HFF-Myc (cell line): ENCODE measurements at regions not wholly inside any gene's neighbourhood (a gene's known extent, or its start where the extent isn't known, plus 50 kb on each side); places are given as distances from the start of the nearest gene placed in this dataset.
"Not testable (repeated sequence)": the region's sequence is repeated elsewhere in the genome, so short reads cannot be mapped to it uniquely, and the experiment has no call there.

ENCODE experiments used
- DNase-seq: peaks from one replicate; pipeline ENCODE4 v3.0.0-alpha.2; 2011; ENCODE audit warnings: low read depth; ENCODE audit errors: extremely low read depth
- H3K4me3 ChIP-seq: replicated peaks from 2 replicates; pipeline ENCODE4 v1.5.1; 2011; ENCODE audit warnings: low read depth, mild to moderate bottlenecking, control low read depth, low read length
- TF ChIP-seq, protein P1 (sequence below): IDR thresholded peaks from 2 replicates; pipeline ENCODE4 v1.5.1; 2012; ENCODE audit warnings: mild to moderate bottlenecking, low read depth, low read length, control low read depth; ENCODE audit errors: missing control alignments

DNA sequence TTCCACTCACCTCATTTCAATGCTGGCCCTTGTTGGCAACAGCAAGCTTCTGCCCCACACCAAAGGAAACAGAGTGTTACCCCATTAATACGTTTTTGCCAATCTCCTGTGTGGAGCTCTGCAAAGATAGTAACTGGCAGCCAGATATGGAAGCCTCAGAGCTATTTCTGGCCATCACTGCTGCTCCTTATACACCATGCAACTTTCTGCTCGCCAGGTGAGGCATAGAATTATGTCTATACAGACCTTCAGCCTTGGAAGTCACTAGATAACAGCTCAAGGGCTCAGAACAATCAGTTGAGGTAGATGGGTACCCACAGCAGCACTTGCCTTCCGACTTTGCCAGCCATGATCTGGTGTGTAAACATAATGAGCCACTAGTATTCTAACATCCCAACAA is 214.8 kb upstream of the ALG10B start:
- TF ChIP-seq, protein P1, sequence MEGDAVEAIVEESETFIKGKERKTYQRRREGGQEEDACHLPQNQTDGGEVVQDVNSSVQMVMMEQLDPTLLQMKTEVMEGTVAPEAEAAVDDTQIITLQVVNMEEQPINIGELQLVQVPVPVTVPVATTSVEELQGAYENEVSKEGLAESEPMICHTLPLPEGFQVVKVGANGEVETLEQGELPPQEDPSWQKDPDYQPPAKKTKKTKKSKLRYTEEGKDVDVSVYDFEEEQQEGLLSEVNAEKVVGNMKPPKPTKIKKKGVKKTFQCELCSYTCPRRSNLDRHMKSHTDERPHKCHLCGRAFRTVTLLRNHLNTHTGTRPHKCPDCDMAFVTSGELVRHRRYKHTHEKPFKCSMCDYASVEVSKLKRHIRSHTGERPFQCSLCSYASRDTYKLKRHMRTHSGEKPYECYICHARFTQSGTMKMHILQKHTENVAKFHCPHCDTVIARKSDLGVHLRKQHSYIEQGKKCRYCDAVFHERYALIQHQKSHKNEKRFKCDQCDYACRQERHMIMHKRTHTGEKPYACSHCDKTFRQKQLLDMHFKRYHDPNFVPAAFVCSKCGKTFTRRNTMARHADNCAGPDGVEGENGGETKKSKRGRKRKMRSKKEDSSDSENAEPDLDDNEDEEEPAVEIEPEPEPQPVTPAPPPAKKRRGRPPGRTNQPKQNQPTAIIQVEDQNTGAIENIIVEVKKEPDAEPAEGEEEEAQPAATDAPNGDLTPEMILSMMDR, result no peak
- H3K4me3 ChIP-seq, result no peak overlapping the region
- DNase-seq, result no peak

DNA sequence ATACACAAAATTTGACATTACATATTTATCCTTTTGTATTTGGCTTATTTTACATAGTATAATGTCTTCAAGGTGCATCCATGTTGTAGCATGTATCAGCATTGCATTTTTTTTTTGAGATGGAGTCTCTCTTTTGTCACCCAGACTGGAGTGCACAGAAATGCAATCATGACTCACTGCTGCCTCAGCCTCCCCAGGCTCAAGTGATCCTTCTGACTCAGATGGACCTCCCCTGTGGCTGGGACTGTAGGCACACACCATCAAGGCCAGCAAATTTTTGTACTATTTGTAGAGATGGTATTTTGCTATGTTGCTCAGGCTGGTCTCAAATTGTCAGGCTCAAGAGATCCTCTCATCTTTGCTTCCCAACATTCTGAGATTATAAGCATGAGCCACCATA is 214.4 kb upstream of the ALG10B start:
- TF ChIP-seq, protein P1, result no peak
- H3K4me3 ChIP-seq, result no peak overlapping the region
- DNase-seq, result no peak

DNA sequence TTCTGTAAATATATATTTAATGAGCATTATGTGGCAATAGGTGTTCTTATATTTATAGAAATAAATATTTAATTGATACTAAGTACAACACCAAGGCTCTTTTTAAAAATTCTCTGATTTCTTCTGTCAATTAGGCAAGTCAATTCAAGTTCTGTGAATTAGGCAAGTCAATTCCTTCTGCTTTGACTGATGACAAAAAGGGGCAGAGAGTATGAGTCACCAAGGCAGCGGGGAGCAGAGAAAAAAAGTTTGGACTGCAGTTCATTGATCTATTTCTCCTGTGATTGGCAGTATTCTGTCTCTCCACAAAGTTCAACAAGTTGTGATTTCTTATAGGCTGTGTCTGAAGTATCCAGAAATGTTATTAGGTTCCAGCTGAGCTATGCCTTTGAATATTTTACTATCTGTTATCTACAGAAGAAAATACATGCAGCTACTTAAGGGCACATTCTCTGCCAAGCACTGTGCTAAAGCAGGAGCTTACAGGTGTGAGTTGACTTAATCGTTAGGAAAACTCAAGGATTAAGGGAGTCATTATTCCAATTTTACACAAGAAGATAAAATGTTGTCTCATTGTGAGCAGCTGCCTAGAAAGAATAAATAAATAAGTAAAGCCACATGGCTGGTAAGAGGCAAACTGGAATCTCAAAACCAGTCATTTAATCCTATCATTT is 206.4 kb upstream of the ALG10B start:
- no peak for DNase-seq
- TF ChIP-seq, protein P1, result no peak
- no peak overlapping the region for H3K4me3 ChIP-seq

DNA sequence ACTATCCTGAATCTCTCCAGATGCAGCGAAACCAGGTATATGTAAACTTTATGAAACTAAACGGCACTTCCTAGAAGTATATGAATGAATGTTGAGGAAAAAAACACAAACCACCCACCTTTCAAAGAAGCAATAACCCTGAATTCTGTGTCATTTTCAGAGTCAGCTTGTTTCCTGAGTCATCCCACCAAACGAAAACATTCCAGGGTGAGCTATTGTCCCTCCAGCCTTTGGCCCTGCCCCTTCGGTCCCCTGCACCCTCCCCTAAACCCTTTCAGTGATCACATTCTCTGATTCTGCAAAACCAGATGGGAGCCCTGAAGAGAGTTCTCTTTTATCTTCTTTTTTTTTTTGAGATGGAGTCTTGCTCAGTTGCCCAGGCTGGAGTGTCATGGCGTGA is 202.6 kb upstream of the ALG10B start:
- H3K4me3 ChIP-seq, result no peak overlapping the region
- TF ChIP-seq, protein P1, result no peak
- DNase-seq, result no peak

DNA sequence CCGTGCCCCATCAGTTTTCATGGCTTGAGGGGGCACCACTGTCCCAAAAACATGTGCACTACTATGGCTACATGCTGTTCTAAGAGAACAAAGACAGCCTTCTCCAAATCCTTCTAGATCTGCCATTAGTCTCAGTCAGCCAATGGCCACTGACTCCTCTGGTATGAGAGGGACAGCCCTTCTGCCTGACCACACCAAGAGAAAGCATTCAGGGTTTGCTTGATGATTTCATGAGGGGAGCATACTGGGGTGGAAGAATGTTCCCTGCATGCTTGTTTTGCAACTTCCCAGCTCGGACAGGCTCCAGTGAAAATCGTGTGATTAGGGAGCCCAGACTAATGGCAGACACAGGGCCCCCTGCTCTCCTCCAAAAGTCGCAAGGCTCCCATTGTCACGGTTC is 199.6 kb upstream of the ALG10B start:
- DNase-seq, result no peak
- TF ChIP-seq, protein P1, result no peak
- no peak overlapping the region for H3K4me3 ChIP-seq

DNA sequence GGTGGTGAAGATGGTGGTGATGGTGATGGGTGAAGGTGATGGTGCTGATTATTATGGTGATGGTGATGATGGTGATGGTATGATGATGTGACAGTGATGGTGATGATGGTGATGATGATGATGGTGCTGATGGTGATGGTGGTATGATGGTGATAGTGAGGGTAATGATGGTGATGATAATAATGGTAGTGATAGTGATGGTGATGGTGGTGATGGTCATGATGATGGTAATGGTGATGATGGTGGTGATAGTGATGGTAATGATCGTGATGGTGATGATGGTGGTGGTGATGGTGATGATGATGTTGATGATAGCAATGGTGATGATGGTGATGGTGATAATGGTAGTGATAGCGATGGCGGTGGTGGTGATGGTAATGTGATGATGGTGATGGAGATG is 197.9 kb upstream of the ALG10B start:
- TF ChIP-seq, protein P1, result no peak
- DNase-seq, result no peak
- H3K4me3 ChIP-seq, result no peak overlapping the region

DNA sequence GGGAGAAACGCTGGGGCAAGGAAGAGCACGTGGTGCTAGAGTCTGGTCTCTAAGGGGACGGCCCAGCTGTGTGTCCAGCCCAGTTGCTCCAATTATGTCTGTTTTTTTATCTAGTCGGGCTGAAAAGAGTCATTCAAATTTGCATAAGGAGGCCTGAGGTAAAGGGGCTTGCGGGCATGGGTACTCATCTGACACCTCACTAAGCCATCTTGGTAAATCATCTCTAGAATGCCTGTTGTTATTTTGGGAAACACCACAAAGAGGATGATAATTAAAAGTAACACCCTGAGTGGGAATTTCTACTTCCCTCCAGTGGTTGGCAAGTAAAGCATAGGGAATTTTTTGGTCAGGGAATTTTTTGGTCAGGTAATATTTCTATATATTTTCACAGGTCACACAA is 196.1 kb upstream of the ALG10B start:
- TF ChIP-seq, protein P1, result no peak
- DNase-seq, result no peak
- H3K4me3 ChIP-seq, result no peak overlapping the region

DNA sequence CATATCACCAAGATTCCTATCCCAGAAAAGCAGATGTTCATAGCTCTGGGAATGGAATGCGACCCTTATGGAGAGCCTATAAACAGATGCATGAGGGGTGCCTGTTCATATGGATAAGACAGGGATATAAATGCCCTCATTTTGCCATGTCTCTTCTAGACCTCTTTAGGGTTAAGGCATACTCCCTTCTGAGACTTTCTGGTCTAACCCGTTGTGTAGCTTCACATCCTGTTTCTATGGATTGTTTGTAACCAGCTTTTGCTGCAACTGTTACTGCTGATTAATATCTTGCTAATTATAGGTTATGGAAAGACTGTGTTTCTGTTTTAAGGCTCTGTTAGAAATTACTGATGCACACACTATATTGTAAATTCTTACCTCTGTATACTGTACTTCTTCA is 193.5 kb upstream of the ALG10B start:
- not testable (repeated sequence) for DNase-seq, H3K4me3 ChIP-seq
